Ovary (tissue), 3 donors: ENCODE measurements at regions not wholly inside any gene's neighbourhood (a gene's known extent, or its start where the extent isn't known, plus 50 kb on each side); places are given as distances from the start of the nearest gene placed in this dataset.

Experiments used
- CTCF ChIP-seq, 3 donors: fragments of 450-650 bp in 2 of 3; fragments of 200-600 bp in 1 of 3; IDR thresholded peaks; one replicate each; pipeline versions ENCODE4 v1.5.1 to v1.8.0; 2016 to 2022; ENCODE audit warnings: antibody characterized with exemption in 3 of 3, mild to moderate bottlenecking in 1 of 3
- EP300 ChIP-seq: sonication (generic); formaldehyde crosslinking; IDR thresholded peaks from one replicate; pipeline ENCODE4 v1.6.1; 2017; ENCODE audit warnings: antibody characterized with exemption
- POLR2A ChIP-seq: fragments of 450-650 bp; IDR thresholded peaks from one replicate; pipeline ENCODE4 v1.6.1; 2017; ENCODE audit warnings: antibody characterized with exemption, mild to moderate bottlenecking, moderate library complexity
- donor health status: DM: no; HTN: no; CAD: no.

- TF ChIP-seq POLR2A (no peak), CTCF (IDR thresholded peaks at IDR 0.05) (no peak), EP300 (no peak)
Measured at GRCh38 chr14:51490205-51490604, 161.5 kb upstream of the FRMD6 start.
